Duodenal mucosa (tissue), 2 donors: ENCODE measurements at regions not wholly inside any gene's neighbourhood (a gene's known extent, or its start where the extent isn't known, plus 50 kb on each side); places are given as distances from the start of the nearest gene placed in this dataset.

ENCODE experiments used
- H3K27ac ChIP-seq: one replicate; pipeline ENCODE4 v1.7.0; 2013; ENCODE audit warnings: low read depth, low read length
- H3K27me3 ChIP-seq, 2 donors: one replicate each; pipeline ENCODE4 v1.7.0; 2013; ENCODE audit warnings: low read length in 2 of 2, control low read depth in 1 of 2; ENCODE audit not compliant: insufficient read depth in 2 of 2, control insufficient read depth in 1 of 2
- H3K36me3 ChIP-seq, 2 donors: one replicate each; pipeline ENCODE4 v1.7.0; 2013; ENCODE audit warnings: low read length in 2 of 2, control low read depth in 1 of 2; ENCODE audit not compliant: insufficient read depth in 2 of 2, control insufficient read depth in 1 of 2
- H3K4me1 ChIP-seq, 2 donors: one replicate each; pipeline ENCODE4 v1.7.0; 2013; ENCODE audit warnings: low read length in 2 of 2, control low read depth in 1 of 2; ENCODE audit not compliant: insufficient read depth in 2 of 2, control insufficient read depth in 1 of 2
- H3K4me3 ChIP-seq, 2 donors: one replicate each; pipeline ENCODE4 v1.7.0; 2013; ENCODE audit warnings: low read length in 2 of 2, low read depth in 1 of 2
- H3K9ac ChIP-seq, 2 donors: one replicate each; pipeline ENCODE4 v1.7.0; 2013; ENCODE audit warnings: low read length in 2 of 2, low read depth in 1 of 2
- H3K9me3 ChIP-seq, 2 donors: one replicate each; pipeline ENCODE4 v1.7.0; 2013; ENCODE audit warnings: low read length in 2 of 2, control low read depth in 1 of 2; ENCODE audit not compliant: control insufficient read depth in 1 of 2

DNA sequence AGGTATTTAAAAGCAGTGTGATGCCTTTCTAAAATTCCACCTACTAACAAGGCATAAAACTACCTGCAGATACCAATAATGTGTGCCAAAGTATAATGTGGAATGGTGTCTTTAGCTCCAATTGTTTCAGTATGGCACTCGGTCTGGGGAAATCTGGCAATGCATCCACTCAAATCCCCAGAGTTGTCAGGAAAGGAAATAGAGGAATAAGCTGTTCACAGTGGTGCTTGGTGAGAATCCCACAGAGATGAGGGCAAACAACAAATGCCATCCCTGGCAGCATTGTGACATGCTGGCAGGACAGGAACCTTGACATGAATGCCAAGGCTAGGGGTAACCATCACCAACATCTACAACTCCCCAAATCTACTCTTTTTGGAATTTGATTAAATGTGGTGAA lies 240.7 kb downstream of the BARHL2 start:
- Histone ChIP-seq H3K4me1 (no peaks in the 10 kb centered on the region), H3K27ac (no peak overlapping the region), H3K27me3 (no peaks in the 10 kb centered on the region), H3K36me3 (no peaks in the 10 kb centered on the region), H3K9ac (no peak overlapping the region), H3K9me3 (no peaks in the 10 kb centered on the region), H3K4me3 (no peak overlapping the region)

DNA sequence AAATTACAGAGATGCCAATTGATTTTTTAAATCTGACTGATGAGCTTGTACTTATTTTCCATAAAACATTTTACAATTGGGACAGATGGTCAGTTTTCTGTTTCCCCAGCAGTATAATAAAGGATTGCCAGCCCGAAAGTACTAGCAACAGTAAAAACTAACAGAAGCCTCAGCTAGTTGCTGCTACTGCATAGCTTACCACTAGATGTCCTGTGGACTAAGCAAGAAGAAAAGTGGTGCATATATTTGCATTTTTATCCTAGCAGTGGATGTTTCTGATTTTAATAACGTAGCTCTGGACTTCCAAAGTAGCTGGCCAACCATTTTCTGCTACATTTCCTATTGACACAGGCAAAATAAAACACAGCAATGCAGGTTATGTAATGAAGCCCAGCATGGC lies 241.5 kb downstream of the BARHL2 start:
- Histone ChIP-seq H3K4me1 (no peaks in the 10 kb centered on the region), H3K36me3 (no peaks in the 10 kb centered on the region), H3K27me3 (no peaks in the 10 kb centered on the region), H3K9me3 (no peaks in the 10 kb centered on the region), H3K27ac (no peak overlapping the region), H3K9ac (no peak overlapping the region), H3K4me3 (no peak overlapping the region)

DNA sequence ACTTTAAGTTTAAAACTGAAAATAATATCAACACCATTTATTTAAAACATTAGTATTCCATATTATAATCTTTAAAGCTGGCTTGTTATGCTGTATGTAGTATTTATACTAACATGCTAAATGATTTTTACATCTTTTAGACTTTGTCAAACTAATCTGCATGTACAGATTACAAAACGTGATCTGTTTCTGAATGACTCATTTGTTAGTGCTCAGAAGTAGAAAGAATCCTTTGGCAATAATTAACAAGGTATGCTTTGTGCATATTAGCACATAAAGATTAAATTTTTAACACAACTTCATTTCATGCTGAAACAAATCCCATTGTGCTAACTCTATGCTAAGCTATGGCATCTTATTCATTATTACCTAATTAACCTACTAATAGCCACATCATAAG lies 242.4 kb downstream of the BARHL2 start:
- Histone ChIP-seq H3K4me3 (no peak overlapping the region), H3K9me3 (no peaks in the 10 kb centered on the region), H3K27ac (no peak overlapping the region), H3K4me1 (no peaks in the 10 kb centered on the region), H3K27me3 (no peaks in the 10 kb centered on the region), H3K36me3 (no peaks in the 10 kb centered on the region), H3K9ac (no peak overlapping the region)

DNA sequence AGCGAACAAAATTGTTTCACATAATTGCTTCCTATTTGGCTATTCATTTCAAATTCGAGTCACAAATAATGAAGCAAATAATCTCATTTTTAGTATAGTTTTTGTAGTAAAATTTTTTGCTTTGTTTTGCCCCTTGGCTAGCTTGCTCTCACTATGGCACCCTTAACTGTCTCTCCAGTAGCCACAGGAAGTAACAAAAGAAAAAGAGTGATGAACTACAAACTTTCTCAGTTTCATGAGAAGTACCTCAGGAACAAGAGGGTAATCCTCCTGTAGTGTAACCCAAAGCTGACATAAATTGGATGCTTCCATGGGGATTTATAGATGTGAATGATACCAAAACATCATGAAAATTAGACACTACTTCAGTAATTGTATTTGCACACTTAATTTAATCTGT lies 242.9 kb downstream of the BARHL2 start:
- no peaks in the 10 kb centered on the region for H3K9me3 ChIP-seq
- H3K27ac ChIP-seq, result no peak overlapping the region
- no peaks in the 10 kb centered on the region for H3K36me3 ChIP-seq

DNA sequence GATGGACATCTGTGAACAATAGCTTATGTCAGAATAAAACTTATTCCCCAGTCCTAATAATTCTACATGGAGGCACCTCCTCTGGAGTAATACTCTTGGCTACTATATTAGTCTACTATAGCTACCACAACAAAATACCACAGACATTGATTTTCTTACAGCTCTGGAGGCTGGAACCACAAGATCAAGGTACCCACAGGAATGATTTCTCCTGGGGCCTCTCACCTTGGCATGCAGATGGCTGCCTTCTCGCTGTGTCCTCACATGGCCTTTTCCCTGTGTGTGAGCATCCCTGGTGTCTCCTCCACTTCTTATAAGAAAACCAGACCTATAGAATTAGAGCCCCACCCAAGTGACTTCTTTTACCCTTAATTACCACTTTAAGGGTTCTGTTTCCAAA lies 244.3 kb downstream of the BARHL2 start:
- Histone ChIP-seq H3K4me1 (no peaks in the 10 kb centered on the region), H3K27me3 (no peaks in the 10 kb centered on the region), H3K27ac (no peak overlapping the region), H3K36me3 (no peaks in the 10 kb centered on the region), H3K9ac (no peak overlapping the region), H3K4me3 (no peak overlapping the region), H3K9me3 (no peaks in the 10 kb centered on the region)

More for the DNA sequence above, 242.9 kb downstream of the BARHL2 start:
- Histone ChIP-seq H3K9ac (no peak overlapping the region), H3K27me3 (no peaks in the 10 kb centered on the region), H3K4me1 (no peaks in the 10 kb centered on the region), H3K4me3 (no peak overlapping the region)

GRCh38 chr1:90459570-90459969 lies 257.5 kb downstream of the BARHL2 start:
- H3K36me3 ChIP-seq, result no peaks in the 10 kb centered on the region
- no peak overlapping the region for H3K27ac ChIP-seq
- H3K4me1 ChIP-seq, result no peaks in the 10 kb centered on the region
- no peaks in the 10 kb centered on the region for H3K9me3 ChIP-seq
- no peak overlapping the region for H3K9ac ChIP-seq
- no peaks in the 10 kb centered on the region for H3K27me3 ChIP-seq
- no peak overlapping the region for H3K4me3 ChIP-seq

DNA sequence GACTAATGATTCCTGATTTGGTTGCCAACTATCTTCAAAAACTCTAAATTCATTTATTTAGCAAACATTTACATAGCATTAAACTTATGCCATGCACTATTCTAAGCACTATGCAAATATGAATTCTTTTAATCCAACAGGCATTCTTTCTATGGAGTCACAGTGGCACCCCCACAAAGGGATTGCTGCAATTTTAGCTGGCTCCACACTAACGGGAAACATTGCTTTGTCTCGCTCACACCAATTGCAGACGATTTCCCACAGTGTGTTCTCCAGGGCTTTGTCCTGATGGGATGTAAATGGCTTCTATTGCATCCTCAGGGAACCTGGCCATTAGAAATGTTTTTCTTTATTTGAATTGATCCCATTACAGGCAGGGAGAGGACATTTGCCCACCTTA lies 259.1 kb downstream of the BARHL2 start:
- Histone ChIP-seq H3K4me3 (no peak overlapping the region), H3K27ac (no peak overlapping the region), H3K9ac (no peak overlapping the region), H3K4me1 (no peaks in the 10 kb centered on the region), H3K27me3 (no peaks in the 10 kb centered on the region), H3K9me3 (no peaks in the 10 kb centered on the region), H3K36me3 (no peaks in the 10 kb centered on the region)

- no peak overlapping the region for H3K9ac ChIP-seq
- H3K27me3 ChIP-seq, result no peaks in the 10 kb centered on the region
Observed at GRCh38 chr1:90452491-90452890, 264.6 kb downstream of the BARHL2 start.

GRCh38 chr1:90443354-90443753 lies 273.7 kb downstream of the BARHL2 start:
- Histone ChIP-seq H3K4me3 (no peak overlapping the region), H3K9me3 (no peaks in the 10 kb centered on the region), H3K27ac (no peak overlapping the region), H3K27me3 (no peaks in the 10 kb centered on the region), H3K4me1 (no peaks in the 10 kb centered on the region), H3K36me3 (no peaks in the 10 kb centered on the region), H3K9ac (no peak overlapping the region)

More at GRCh38 chr1:90452491-90452890, 264.6 kb downstream of the BARHL2 start:
- H3K27ac ChIP-seq, result no peak overlapping the region
- no peaks in the 10 kb centered on the region for H3K36me3 ChIP-seq
- no peaks in the 10 kb centered on the region for H3K4me1 ChIP-seq
- no peak overlapping the region for H3K4me3 ChIP-seq
- no peaks in the 10 kb centered on the region for H3K9me3 ChIP-seq

DNA sequence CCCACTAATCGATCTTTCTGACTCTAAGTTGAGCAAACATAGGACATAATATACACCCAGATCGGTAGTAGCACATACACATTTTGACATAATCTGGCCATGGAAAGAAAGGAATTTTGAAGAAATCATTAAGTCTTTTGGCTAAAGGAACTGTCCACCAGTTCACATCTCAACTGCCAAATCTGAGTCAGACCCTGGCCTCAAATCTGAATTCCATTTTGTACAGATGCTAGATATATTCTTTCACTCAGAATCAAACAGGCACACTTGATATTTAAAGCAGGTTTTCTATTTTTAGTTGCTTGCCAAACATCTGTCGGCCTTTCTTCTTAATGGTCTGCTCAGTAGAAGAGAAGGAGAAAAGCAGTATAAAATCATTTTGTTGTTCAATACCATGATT lies 281.8 kb downstream of the BARHL2 start:
- no peaks in the 10 kb centered on the region for H3K27me3 ChIP-seq
- H3K9ac ChIP-seq, result no peak overlapping the region
- H3K4me3 ChIP-seq, result no peak overlapping the region
- no peaks in the 10 kb centered on the region for H3K9me3 ChIP-seq
- H3K4me1 ChIP-seq, result no peaks in the 10 kb centered on the region
- H3K36me3 ChIP-seq, result no peaks in the 10 kb centered on the region
- H3K27ac ChIP-seq, result no peak overlapping the region

- Histone ChIP-seq H3K27me3 (no peaks in the 10 kb centered on the region), H3K9ac (no peak overlapping the region), H3K36me3 (no peaks in the 10 kb centered on the region), H3K4me1 (no peaks in the 10 kb centered on the region), H3K9me3 (no peaks in the 10 kb centered on the region), H3K27ac (no peak overlapping the region), H3K4me3 (no peak overlapping the region)
Observed at GRCh38 chr1:90434460-90434859, 282.6 kb downstream of the BARHL2 start.
